ENCODE measurements at regions not wholly inside any gene's neighbourhood (a gene's known extent, or its start where the extent isn't known, plus 50 kb on each side); places are given as distances from the start of the nearest gene placed in this dataset.

DNA sequence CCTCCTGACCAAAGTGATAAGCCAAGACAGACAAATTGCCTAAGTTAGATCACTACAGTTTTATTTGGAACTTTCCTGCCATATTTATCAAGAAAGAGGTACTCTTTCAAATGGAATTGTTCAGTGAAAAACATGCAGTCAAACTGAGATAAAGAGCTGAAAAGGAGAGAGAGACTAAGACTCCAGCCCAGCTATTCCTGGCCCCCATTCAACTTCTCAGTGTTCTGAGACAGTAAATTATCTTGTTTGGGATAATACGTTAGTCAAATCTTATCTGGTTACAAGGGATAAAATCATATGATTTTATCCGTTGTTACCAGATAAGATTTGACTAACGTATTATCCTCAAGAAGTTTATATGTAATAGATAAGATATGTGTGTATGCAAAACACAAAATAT is 67.6 kb upstream of the CMC1 start (continued):
- TF ChIP-seq EZH2 (IDR thresholded peaks at IDR 0.05) = no peak

GRCh38 chr3:28186748-28187147 is 54.7 kb upstream of the CMC1 start:
- ChIA-PET CTCF (no interaction called here), POLR2A (no interaction called here), RAD21 (ENCODE audit: low non-redundant PET in 1 of 2, low total read pairs in 2 of 2, uncharacterized antibody in 2 of 2, unreplicated experiment in 2 of 2) (no interaction called here)
- Histone ChIP-seq H3K9ac (ENCODE audit: low read length) (no peak overlapping the region), H4K20me1 (ENCODE audit: insufficient read depth) (no peaks in the 10 kb centered on the region), H3K9me3 (ENCODE audit: control insufficient read depth in 1 of 2, insufficient read depth in 1 of 2, low read depth in 1 of 2, low read length in 2 of 2) (no peaks in the 10 kb centered on the region), H3K4me1 (ENCODE audit: control insufficient read depth in 1 of 2, insufficient read depth in 2 of 2, low read length in 2 of 2) (no peaks in the 10 kb centered on the region), H3K36me3 (ENCODE audit: control insufficient read depth in 1 of 2, insufficient read depth in 2 of 2, low read length in 2 of 2) (no peaks in the 10 kb centered on the region), H3K27me3 (ENCODE audit: insufficient read depth, low read length) (no peaks in the 10 kb centered on the region), H3K79me2 (ENCODE audit: insufficient read depth, low read length) (no peaks in the 10 kb centered on the region), H2AFZ (ENCODE audit: low read depth, low read length, poor library complexity, severe bottlenecking) (no peak overlapping the region), H3K4me3 (replicated peaks in 1 of 2; ENCODE audit: low read depth in 1 of 2, low read length in 2 of 2) (no peak overlapping the region), H3K9me2 (ENCODE audit: insufficient read depth) (no peaks in the 10 kb centered on the region), H3K27ac (ENCODE audit: low read depth, low read length) (no peak overlapping the region), H3K4me2 (ENCODE audit: low read length) (no peak overlapping the region)
- intact Hi-C loops (cut with micrococcal nuclease) = no loop called here
- no peak for TF ChIP-seq ATF3 (IDR thresholded peaks at IDR 0.05)
- no peak for TF ChIP-seq JUND (IDR thresholded peaks at IDR 0.05)
- no peak for TF ChIP-seq MAX (IDR thresholded peaks at IDR 0.05)
- TF ChIP-seq POLR2A (IDR thresholded peaks at IDR 0.05; ENCODE audit: borderline replicate concordance, extremely low read depth, insufficient read depth, insufficient read length) = no peak
- no peak for TF ChIP-seq POLR2AphosphoS5 (IDR thresholded peaks at IDR 0.05; ENCODE audit: low read depth, low read length)
- no peak for TF ChIP-seq CBX3 (IDR thresholded peaks at IDR 0.05; ENCODE audit: low read depth)
- no peak for TF ChIP-seq ELF1 (IDR thresholded peaks at IDR 0.05; ENCODE audit: borderline replicate concordance, low read depth)
- no peak for TF ChIP-seq SRF (IDR thresholded peaks at IDR 0.05; ENCODE audit: low read depth)
- no peak for TF ChIP-seq RAD21 (IDR thresholded peaks at IDR 0.05; ENCODE audit: low read depth)
- no peak for TF ChIP-seq SIN3A (IDR thresholded peaks at IDR 0.05; ENCODE audit: low read depth)
- no TSS peak for BruUV-seq (replicated peaks)
- DNase-seq (ENCODE audit: low read depth, low spot score) (no peak), ATAC-seq (no peak)

DNA sequence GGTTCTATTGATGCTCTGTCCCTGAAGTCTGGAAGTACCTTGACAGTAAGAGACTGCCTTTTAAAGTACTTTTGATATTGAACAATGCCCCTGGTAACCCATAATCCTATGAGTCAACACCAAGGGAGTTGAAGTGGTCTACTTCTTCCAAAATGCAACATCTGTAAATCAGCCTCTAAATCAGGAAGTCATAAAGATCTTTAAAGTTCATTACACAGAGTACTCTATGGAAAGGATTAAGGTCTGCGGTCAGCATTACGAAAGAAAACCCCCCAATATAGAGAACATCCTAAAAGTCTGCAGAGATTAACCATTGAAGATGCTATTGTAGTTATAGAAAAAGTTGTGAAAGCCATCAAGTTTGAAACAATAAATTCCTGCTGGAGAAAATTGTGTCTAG is 52.7 kb upstream of the CMC1 start:
- Histone ChIP-seq H3K9me2 (ENCODE audit: insufficient read depth) (no peaks in the 10 kb centered on the region), H3K36me3 (ENCODE audit: control insufficient read depth in 1 of 2, insufficient read depth in 2 of 2, low read length in 2 of 2) (no peaks in the 10 kb centered on the region), H3K79me2 (ENCODE audit: insufficient read depth, low read length) (no peaks in the 10 kb centered on the region), H3K4me3 (replicated peaks in 1 of 2; ENCODE audit: low read depth in 1 of 2, low read length in 2 of 2) (no peak overlapping the region), H3K27ac (ENCODE audit: low read depth, low read length) (no peak overlapping the region), H2AFZ (ENCODE audit: low read depth, low read length, poor library complexity, severe bottlenecking) (no peak overlapping the region), H3K4me1 (ENCODE audit: control insufficient read depth in 1 of 2, insufficient read depth in 2 of 2, low read length in 2 of 2) (no peaks in the 10 kb centered on the region), H3K4me2 (ENCODE audit: low read length) (no peak overlapping the region), H3K9ac (ENCODE audit: low read length) (no peak overlapping the region), H3K9me3 (ENCODE audit: control insufficient read depth in 1 of 2, insufficient read depth in 1 of 2, low read depth in 1 of 2, low read length in 2 of 2) (no peaks in the 10 kb centered on the region), H4K20me1 (ENCODE audit: insufficient read depth) (no peaks in the 10 kb centered on the region), H3K27me3 (ENCODE audit: insufficient read depth, low read length) (no peaks in the 10 kb centered on the region)
- ChIA-PET RAD21 (ENCODE audit: low non-redundant PET in 1 of 2, low total read pairs in 2 of 2, uncharacterized antibody in 2 of 2, unreplicated experiment in 2 of 2) (no interaction called here), CTCF (no interaction called here), POLR2A (no interaction called here)
- intact Hi-C loops (cut with micrococcal nuclease) = no loop called here
- no peak for ATAC-seq
- no peak for DNase-seq (ENCODE audit: low read depth, low spot score)
- no TSS peak for BruUV-seq (replicated peaks)
- TF ChIP-seq ZFX (IDR thresholded peaks at IDR 0.05) (no peak), POLR2AphosphoS5 (IDR thresholded peaks at IDR 0.05; ENCODE audit: low read depth, low read length) (no peak), RAD21 (IDR thresholded peaks at IDR 0.05; ENCODE audit: low read depth) (no peak), EZH2 (IDR thresholded peaks at IDR 0.05) (no peak), TCF7L2 (IDR thresholded peaks at IDR 0.05; ENCODE audit: borderline replicate concordance, extremely low read depth, insufficient read depth, insufficient read length) (no peak)
- TF ChIP-seq, protein P1, sequence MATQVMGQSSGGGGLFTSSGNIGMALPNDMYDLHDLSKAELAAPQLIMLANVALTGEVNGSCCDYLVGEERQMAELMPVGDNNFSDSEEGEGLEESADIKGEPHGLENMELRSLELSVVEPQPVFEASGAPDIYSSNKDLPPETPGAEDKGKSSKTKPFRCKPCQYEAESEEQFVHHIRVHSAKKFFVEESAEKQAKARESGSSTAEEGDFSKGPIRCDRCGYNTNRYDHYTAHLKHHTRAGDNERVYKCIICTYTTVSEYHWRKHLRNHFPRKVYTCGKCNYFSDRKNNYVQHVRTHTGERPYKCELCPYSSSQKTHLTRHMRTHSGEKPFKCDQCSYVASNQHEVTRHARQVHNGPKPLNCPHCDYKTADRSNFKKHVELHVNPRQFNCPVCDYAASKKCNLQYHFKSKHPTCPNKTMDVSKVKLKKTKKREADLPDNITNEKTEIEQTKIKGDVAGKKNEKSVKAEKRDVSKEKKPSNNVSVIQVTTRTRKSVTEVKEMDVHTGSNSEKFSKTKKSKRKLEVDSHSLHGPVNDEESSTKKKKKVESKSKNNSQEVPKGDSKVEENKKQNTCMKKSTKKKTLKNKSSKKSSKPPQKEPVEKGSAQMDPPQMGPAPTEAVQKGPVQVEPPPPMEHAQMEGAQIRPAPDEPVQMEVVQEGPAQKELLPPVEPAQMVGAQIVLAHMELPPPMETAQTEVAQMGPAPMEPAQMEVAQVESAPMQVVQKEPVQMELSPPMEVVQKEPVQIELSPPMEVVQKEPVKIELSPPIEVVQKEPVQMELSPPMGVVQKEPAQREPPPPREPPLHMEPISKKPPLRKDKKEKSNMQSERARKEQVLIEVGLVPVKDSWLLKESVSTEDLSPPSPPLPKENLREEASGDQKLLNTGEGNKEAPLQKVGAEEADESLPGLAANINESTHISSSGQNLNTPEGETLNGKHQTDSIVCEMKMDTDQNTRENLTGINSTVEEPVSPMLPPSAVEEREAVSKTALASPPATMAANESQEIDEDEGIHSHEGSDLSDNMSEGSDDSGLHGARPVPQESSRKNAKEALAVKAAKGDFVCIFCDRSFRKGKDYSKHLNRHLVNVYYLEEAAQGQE (IDR thresholded peaks at IDR 0.05; ENCODE audit: low read depth) = no peak
- TF ChIP-seq, protein P2, sequence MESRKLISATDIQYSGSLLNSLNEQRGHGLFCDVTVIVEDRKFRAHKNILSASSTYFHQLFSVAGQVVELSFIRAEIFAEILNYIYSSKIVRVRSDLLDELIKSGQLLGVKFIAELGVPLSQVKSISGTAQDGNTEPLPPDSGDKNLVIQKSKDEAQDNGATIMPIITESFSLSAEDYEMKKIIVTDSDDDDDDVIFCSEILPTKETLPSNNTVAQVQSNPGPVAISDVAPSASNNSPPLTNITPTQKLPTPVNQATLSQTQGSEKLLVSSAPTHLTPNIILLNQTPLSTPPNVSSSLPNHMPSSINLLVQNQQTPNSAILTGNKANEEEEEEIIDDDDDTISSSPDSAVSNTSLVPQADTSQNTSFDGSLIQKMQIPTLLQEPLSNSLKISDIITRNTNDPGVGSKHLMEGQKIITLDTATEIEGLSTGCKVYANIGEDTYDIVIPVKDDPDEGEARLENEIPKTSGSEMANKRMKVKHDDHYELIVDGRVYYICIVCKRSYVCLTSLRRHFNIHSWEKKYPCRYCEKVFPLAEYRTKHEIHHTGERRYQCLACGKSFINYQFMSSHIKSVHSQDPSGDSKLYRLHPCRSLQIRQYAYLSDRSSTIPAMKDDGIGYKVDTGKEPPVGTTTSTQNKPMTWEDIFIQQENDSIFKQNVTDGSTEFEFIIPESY (IDR thresholded peaks at IDR 0.05; ENCODE audit: extremely low read depth, insufficient replicate concordance, low read length) = no peak
